ENCODE measurements at regions not wholly inside any gene's neighbourhood (a gene's known extent, or its start where the extent isn't known, plus 50 kb on each side); places are given as distances from the start of the nearest gene placed in this dataset.

- Histone ChIP-seq H3K36me3 (replicated peaks in 1 of 2; ENCODE audit: control insufficient read depth in 1 of 2, insufficient read depth in 2 of 2, low read length in 2 of 2) (no peaks in the 10 kb centered on the region), H3K9me3 (replicated peaks in 1 of 2; ENCODE audit: control insufficient read depth in 1 of 2, insufficient read depth in 1 of 2, low read length in 2 of 2) (no peaks in the 10 kb centered on the region), H3K79me2 (ENCODE audit: insufficient read depth, low read length) (no peaks in the 10 kb centered on the region), H3K4me1 (ENCODE audit: control insufficient read depth in 1 of 2, insufficient read depth in 2 of 2, low read length in 2 of 2) (no peaks in the 10 kb centered on the region), H3K27ac (ENCODE audit: low read depth in 1 of 2, low read length in 2 of 2) (no peak overlapping the region), H3K27me3 (ENCODE audit: control insufficient read depth in 2 of 2, insufficient read depth in 2 of 2, low read length in 2 of 2) (peaks cover 3% of the 10 kb centered on the region in 2 donors), H3K9ac (ENCODE audit: insufficient read depth, low read length, poor library complexity, severe bottlenecking) (no peak overlapping the region), H4K20me1 (ENCODE audit: insufficient read depth, low read length) (no peaks in the 10 kb centered on the region), H2AFZ (ENCODE audit: insufficient read depth, low read depth, low read length, poor library complexity, severe bottlenecking) (no peak overlapping the region), H3K4me2 (replicated peaks; ENCODE audit: extremely low read depth, low read length, poor library complexity, severe bottlenecking) (no peak overlapping the region), H3K4me3 (replicated peaks in 1 of 3; ENCODE audit: low read depth in 2 of 3, low read length in 3 of 3) (no peak overlapping the region)
- DNase-seq: no peak
- H3K27me3 Mint-ChIP-seq (ENCODE audit: low read depth in 3 of 3): peaks cover 17 to 34% (median 19%) of the 10 kb centered on the region in 3 donors
- H3K9me3 Mint-ChIP-seq: peaks cover 0 to 6% (median 2%) of the 10 kb centered on the region in 7 donors
- no peak overlapping the region for H3K27ac Mint-ChIP-seq
- no peaks in the 10 kb centered on the region for H3K4me1 Mint-ChIP-seq
- H3K36me3 Mint-ChIP-seq: no peaks in the 10 kb centered on the region
- intact Hi-C loops (cut with micrococcal nuclease): no loop called here
- WGBS (ENCODE audit: insufficient coverage): 50% methylated on average over 2 of the region's 5 CpGs
- no peak overlapping the region for H3K4me3 Mint-ChIP-seq
- TF ChIP-seq CTCF (IDR thresholded peaks at IDR 0.05): no peak
These were observed 62.1 kb upstream of the FANCC start for GRCh38 chr9:95379630-95380029.

GRCh38 chr9:95373782-95374487 is 56.4 kb upstream of the FANCC start:
- no CpG with 5 or more reads among the region's 9 CpGs for WGBS (ENCODE audit: insufficient coverage)
- Histone ChIP-seq H3K27ac (ENCODE audit: low read depth in 1 of 2, low read length in 2 of 2) (no peak overlapping the region), H3K4me1 (ENCODE audit: control insufficient read depth in 1 of 2, insufficient read depth in 2 of 2, low read length in 2 of 2) (no peaks in the 10 kb centered on the region), H3K9ac (ENCODE audit: insufficient read depth, low read length, poor library complexity, severe bottlenecking) (no peak overlapping the region), H3K79me2 (ENCODE audit: insufficient read depth, low read length) (no peaks in the 10 kb centered on the region), H4K20me1 (ENCODE audit: insufficient read depth, low read length) (no peaks in the 10 kb centered on the region), H2AFZ (ENCODE audit: insufficient read depth, low read depth, low read length, poor library complexity, severe bottlenecking) (no peak overlapping the region), H3K4me2 (replicated peaks; ENCODE audit: extremely low read depth, low read length, poor library complexity, severe bottlenecking) (no peak overlapping the region), H3K27me3 (ENCODE audit: control insufficient read depth in 2 of 2, insufficient read depth in 2 of 2, low read length in 2 of 2) (peaks cover 3 to 5% of the 10 kb centered on the region in 2 donors), H3K9me3 (replicated peaks in 1 of 2; ENCODE audit: control insufficient read depth in 1 of 2, insufficient read depth in 1 of 2, low read length in 2 of 2) (no peaks in the 10 kb centered on the region), H3K4me3 (replicated peaks in 1 of 3; ENCODE audit: low read depth in 2 of 3, low read length in 3 of 3) (no peak overlapping the region), H3K36me3 (replicated peaks in 1 of 2; ENCODE audit: control insufficient read depth in 1 of 2, insufficient read depth in 2 of 2, low read length in 2 of 2) (no peaks in the 10 kb centered on the region)
- Mint-ChIP-seq H3K36me3 (no peaks in the 10 kb centered on the region), H3K9me3 (peaks cover 0 to 6% (median 3%) of the 10 kb centered on the region in 7 donors), H3K4me1 (no peaks in the 10 kb centered on the region), H3K27me3 (ENCODE audit: low read depth in 3 of 3) (peaks cover 15 to 33% (median 17%) of the 10 kb centered on the region in 3 donors), H3K27ac (no peak overlapping the region), H3K4me3 (no peak overlapping the region)
- intact Hi-C loops (cut with micrococcal nuclease): no loop called here
- no peak for TF ChIP-seq CTCF (IDR thresholded peaks at IDR 0.05)
- no peak for DNase-seq

Data from CD14-positive monocyte (primary cell).